OCI-LY7 (cell line): ENCODE measurements at regions not wholly inside any gene's neighbourhood (a gene's known extent, or its start where the extent isn't known, plus 50 kb on each side); places are given as distances from the start of the nearest gene placed in this dataset. TPM values are rescaled to one million over a fixed set of nuclear protein-coding genes. Genes with fewer than 3 reads are reported as not detected.

ENCODE experiments used
- BruUV-seq: library from RNA; stranded (reverse); fragments of 400-500 nt; replicated peaks from 2 replicates; lab custom pipeline; 2021; lab: Mats Ljungman, UMichigan
- CTCF ChIA-PET: fragments of 300-600 bp; sonication (Branson Sonifier 250); formaldehyde crosslinking; loops from one replicate; lab custom pipeline; 2022; ENCODE audit warnings: antibody characterized with exemption; ENCODE audit not compliant: unreplicated experiment; lab: Charles Lee
- POLR2A ChIA-PET: fragments of 300-600 bp; sonication (Branson Sonifier 250); formaldehyde crosslinking; loops from one replicate; lab custom pipeline; 2022; ENCODE audit warnings: antibody characterized with exemption; lab: Charles Lee
- DNase-seq: peaks from one replicate; pipeline ENCODE4 v3.0.0-alpha.2; 2015; ENCODE audit warnings: low spot score
- H2AFZ ChIP-seq: fragments of 200-600 bp; sonication (generic), shearing (Covaris generic); 2 replicates; pipeline ENCODE4 v1.6.1; 2014; ENCODE audit warnings: mild to moderate bottlenecking, antibody characterized with exemption, low read length, moderate library complexity
- H3K27ac ChIP-seq: fragments of 200-600 bp; sonication (generic); 2 replicates; pipeline ENCODE4 v1.5.1; 2014; ENCODE audit warnings: mixed run types, low read depth, mild to moderate bottlenecking, moderate library complexity, low read length, inconsistent platforms; ENCODE audit not compliant: poor library complexity, severe bottlenecking
- H3K36me3 ChIP-seq: fragments of 200-600 bp; sonication (generic); 2 replicates; pipeline ENCODE4 v1.6.1; 2014; ENCODE audit warnings: mild to moderate bottlenecking, antibody characterized with exemption, low read length, moderate library complexity, mixed read lengths; ENCODE audit not compliant: insufficient read depth
- H3K4me1 ChIP-seq: fragments of 200-600 bp; sonication (generic); 2 replicates; pipeline ENCODE4 v1.5.1; 2014; ENCODE audit warnings: mild to moderate bottlenecking, low read length; ENCODE audit not compliant: insufficient read depth, poor library complexity, severe bottlenecking
- H3K4me2 ChIP-seq: fragments of 200-600 bp; sonication (generic); 2 replicates; pipeline ENCODE4 v1.6.1; 2014; ENCODE audit warnings: mild to moderate bottlenecking, low read length
- H3K4me3 ChIP-seq: fragments of 200-600 bp; sonication (generic); 2 replicates; pipeline ENCODE4 v1.5.1; 2014; ENCODE audit warnings: mild to moderate bottlenecking, low read depth, low read length; ENCODE audit not compliant: poor library complexity, severe bottlenecking
- H3K79me2 ChIP-seq: fragments of 200-600 bp; sonication (generic); 2 replicates; pipeline ENCODE4 v1.6.1; 2016; ENCODE audit warnings: low read depth, mild to moderate bottlenecking, low read length, moderate library complexity, mixed read lengths; ENCODE audit not compliant: insufficient read depth
- H3K9me2 ChIP-seq: fragments of 200-600 bp; sonication (generic); 2 replicates; pipeline ENCODE4 v1.6.1; 2016; ENCODE audit warnings: mild to moderate bottlenecking, low read length, mixed read lengths; ENCODE audit not compliant: insufficient read depth
- H3K9me3 ChIP-seq: fragments of 200-600 bp; sonication (generic); 2 replicates; pipeline ENCODE4 v1.6.1; 2014; ENCODE audit warnings: mild to moderate bottlenecking, mixed run types, low read length, mixed read lengths
- H4K20me1 ChIP-seq: fragments of 200-600 bp; sonication (generic); 2 replicates; pipeline ENCODE4 v1.6.1; 2014; ENCODE audit warnings: mild to moderate bottlenecking, antibody characterized with exemption, low read length, moderate library complexity, mixed read lengths; ENCODE audit not compliant: insufficient read depth
- CTCF ChIP-seq: fragments of 200-600 bp; sonication (generic); conservative IDR thresholded peaks from 2 replicates; pipeline ENCODE4 v1.5.1; 2014; ENCODE audit warnings: mild to moderate bottlenecking, antibody characterized with exemption, low read length, moderate library complexity, mixed read lengths
- EZH2phosphoT487 ChIP-seq: fragments of 200-600 bp; sonication (generic); IDR thresholded peaks from 2 replicates; pipeline ENCODE4 v1.6.1; 2018; ENCODE audit warnings: low read depth, borderline replicate concordance, mild to moderate bottlenecking, mixed run types, antibody characterized with exemption, low read length, moderate library complexity, mixed read lengths
- intact Hi-C: fragments of 100-400 bp; cut with micrococcal nuclease; formaldehyde crosslinking; loops from one replicate; pipeline ENCODE4 v1.10.0; 2022; ENCODE audit not compliant: unreplicated experiment
- small RNA-seq: library from RNA; depleted of rRNA; stranded (forward); fragments of <200 nt; gene quantifications from one replicate; pipeline ENCODE3, GENCODE V24; 2014

- Histone ChIP-seq H2AFZ (no peak overlapping the region), H3K27ac (no peak overlapping the region), H3K4me1 (peaks cover 9% of the 10 kb centered on the region), H3K9me2 (no peaks in the 10 kb centered on the region), H3K36me3 (no peaks in the 10 kb centered on the region), H3K79me2 (no peaks in the 10 kb centered on the region), H3K9me3 (no peaks in the 10 kb centered on the region), H3K4me3 (no peak overlapping the region), H3K4me2 (no peak overlapping the region), H4K20me1 (no peaks in the 10 kb centered on the region)
- DNase-seq = no peak
- intact Hi-C loops = no loop called here
- CTCF ChIA-PET = interaction anchor here (1.8 kb wide), 1 partner anchor 9 kb away, joined by 5 read pairs; no protein-coding TSS in a partner anchor
- TF ChIP-seq CTCF = no peak
- no peak for TF ChIP-seq EZH2phosphoT487
- no TSS peak for BruUV-seq
- POLR2A ChIA-PET = interaction anchor here (0.7 kb wide), 1 partner anchor 17 kb away, joined by 3 read pairs; no protein-coding TSS in a partner anchor
These were observed 50.9 kb upstream of the TNFAIP3 start for GRCh38 chr6:137816133-137816579.

- H3K79me2 ChIP-seq = no peaks in the 10 kb centered on the region
- no peak for TF ChIP-seq CTCF
- H3K36me3 ChIP-seq = no peaks in the 10 kb centered on the region
- no peaks in the 10 kb centered on the region for H4K20me1 ChIP-seq
- ChIA-PET CTCF (interaction anchor here (1.8 kb wide), 1 partner anchor 8 kb away, joined by 5 read pairs; no protein-coding TSS in a partner anchor), POLR2A (interaction anchor here (0.7 kb wide), 1 partner anchor 18 kb away, joined by 3 read pairs; no protein-coding TSS in a partner anchor)
- no peak for DNase-seq
- intact Hi-C loops = no loop called here
- H3K4me1 ChIP-seq = peaks cover under 1% of the 10 kb centered on the region
- H3K4me3 ChIP-seq = no peak overlapping the region
- H3K9me2 ChIP-seq = no peaks in the 10 kb centered on the region
- H3K9me3 ChIP-seq = no peaks in the 10 kb centered on the region
- no peak overlapping the region for H3K4me2 ChIP-seq
- H2AFZ ChIP-seq = no peak overlapping the region
- no peak overlapping the region for H3K27ac ChIP-seq
- BruUV-seq = no TSS peak
These were observed 50.1 kb upstream of the TNFAIP3 start for GRCh38 chr6:137816688-137817618.

Small RNAs in the stretch of these regions (small RNA-seq; reads per million reads assigned to genes)
- not detected for gene RF00019
